Left ventricle myocardium inferior (tissue), 1 donor: ENCODE measurements at regions not wholly inside any gene's neighbourhood (a gene's known extent, or its start where the extent isn't known, plus 50 kb on each side); places are given as distances from the start of the nearest gene placed in this dataset.

Source experiments
- DNase-seq: peaks from one replicate; pipeline ENCODE4 v3.0.0-alpha.2; 2020
- H3K27ac ChIP-seq: fragments of 200-600 bp; replicated peaks from 2 replicates; pipeline ENCODE4 v1.8.0; 2021
- H3K27me3 ChIP-seq: fragments of 200-600 bp; 2 replicates; pipeline ENCODE4 v1.8.0; 2021; ENCODE audit warnings: low read depth
- H3K36me3 ChIP-seq: fragments of 200-600 bp; 2 replicates; pipeline ENCODE4 v1.8.0; 2021
- H3K4me1 ChIP-seq: fragments of 200-600 bp; 2 replicates; pipeline ENCODE4 v1.8.0; 2021
- H3K4me3 ChIP-seq: fragments of 200-600 bp; 2 replicates; pipeline ENCODE4 v1.8.0; 2021; ENCODE audit warnings: mild to moderate bottlenecking, moderate library complexity
- H3K9me3 ChIP-seq: fragments of 200-600 bp; replicated peaks from 2 replicates; pipeline ENCODE4 v1.8.0; 2021
- intact Hi-C: fragments of 100-400 bp; cut with micrococcal nuclease; formaldehyde crosslinking; loops from one replicate; pipeline ENCODE4 v1.11.0; 2022
- TF ChIP-seq, protein P1 (sequence below): fragments of 200-600 bp; IDR thresholded peaks from 2 replicates; pipeline ENCODE4 v1.8.0; 2021; ENCODE audit warnings: antibody characterized with exemption, mild to moderate bottlenecking, borderline replicate concordance
- donor health status: DM: no; HTN: yes; CAD: no; lungs with severe emphysema.

- TF ChIP-seq, protein P1, sequence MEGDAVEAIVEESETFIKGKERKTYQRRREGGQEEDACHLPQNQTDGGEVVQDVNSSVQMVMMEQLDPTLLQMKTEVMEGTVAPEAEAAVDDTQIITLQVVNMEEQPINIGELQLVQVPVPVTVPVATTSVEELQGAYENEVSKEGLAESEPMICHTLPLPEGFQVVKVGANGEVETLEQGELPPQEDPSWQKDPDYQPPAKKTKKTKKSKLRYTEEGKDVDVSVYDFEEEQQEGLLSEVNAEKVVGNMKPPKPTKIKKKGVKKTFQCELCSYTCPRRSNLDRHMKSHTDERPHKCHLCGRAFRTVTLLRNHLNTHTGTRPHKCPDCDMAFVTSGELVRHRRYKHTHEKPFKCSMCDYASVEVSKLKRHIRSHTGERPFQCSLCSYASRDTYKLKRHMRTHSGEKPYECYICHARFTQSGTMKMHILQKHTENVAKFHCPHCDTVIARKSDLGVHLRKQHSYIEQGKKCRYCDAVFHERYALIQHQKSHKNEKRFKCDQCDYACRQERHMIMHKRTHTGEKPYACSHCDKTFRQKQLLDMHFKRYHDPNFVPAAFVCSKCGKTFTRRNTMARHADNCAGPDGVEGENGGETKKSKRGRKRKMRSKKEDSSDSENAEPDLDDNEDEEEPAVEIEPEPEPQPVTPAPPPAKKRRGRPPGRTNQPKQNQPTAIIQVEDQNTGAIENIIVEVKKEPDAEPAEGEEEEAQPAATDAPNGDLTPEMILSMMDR: no peak
- Histone ChIP-seq H3K4me1 (peaks cover 5% of the 10 kb centered on the region), H3K4me3 (no peak overlapping the region), H3K36me3 (no peaks in the 10 kb centered on the region), H3K27me3 (no peaks in the 10 kb centered on the region), H3K9me3 (no peaks in the 10 kb centered on the region), H3K27ac (no peak overlapping the region)
- DNase-seq: no peak
- intact Hi-C loops: no loop called here
Measured at GRCh38 chr10:23897861-23898260, 311.1 kb upstream of the KIAA1217 start.

GRCh38 chr10:23899166-23899565 is 309.8 kb upstream of the KIAA1217 start:
- Histone ChIP-seq H3K9me3 (no peaks in the 10 kb centered on the region), H3K4me3 (no peak overlapping the region), H3K27ac (no peak overlapping the region), H3K4me1 (peaks cover 5% of the 10 kb centered on the region), H3K27me3 (no peaks in the 10 kb centered on the region), H3K36me3 (no peaks in the 10 kb centered on the region)
- TF ChIP-seq, protein P1: no peak
- intact Hi-C loops: no loop called here
- DNase-seq: no peak

GRCh38 chr10:23910291-23910690 is 298.6 kb upstream of the KIAA1217 start:
- Histone ChIP-seq H3K27me3 (peaks cover 2% of the 10 kb centered on the region), H3K9me3 (no peaks in the 10 kb centered on the region), H3K4me1 (no peaks in the 10 kb centered on the region), H3K36me3 (no peaks in the 10 kb centered on the region), H3K4me3 (no peak overlapping the region), H3K27ac (no peak overlapping the region)
- intact Hi-C loops: no loop called here
- DNase-seq: no peak
- TF ChIP-seq, protein P1: no peak

- H3K9me3 ChIP-seq: no peaks in the 10 kb centered on the region
- H3K36me3 ChIP-seq: no peaks in the 10 kb centered on the region
- intact Hi-C loops: no loop called here
- TF ChIP-seq, protein P1: no peak
- no peak overlapping the region for H3K4me3 ChIP-seq
- DNase-seq: no peak
- peaks cover 8% of the 10 kb centered on the region for H3K27me3 ChIP-seq
- H3K27ac ChIP-seq: no peak overlapping the region
- H3K4me1 ChIP-seq: no peaks in the 10 kb centered on the region
Measured at GRCh38 chr10:23912884-23913404, 296.0 kb upstream of the KIAA1217 start.

- Histone ChIP-seq H3K4me3 (no peak overlapping the region), H3K36me3 (no peaks in the 10 kb centered on the region), H3K27ac (no peak overlapping the region), H3K9me3 (no peaks in the 10 kb centered on the region), H3K27me3 (peaks cover 8% of the 10 kb centered on the region), H3K4me1 (no peaks in the 10 kb centered on the region)
- intact Hi-C loops: no loop called here
- DNase-seq: no peak
- TF ChIP-seq, protein P1: no peak
Measured at GRCh38 chr10:23914641-23915040, 294.3 kb upstream of the KIAA1217 start.
